Activated T-cell treated with anti-CD3 and anti-CD28 coated beads, Interleukin-2, amount 50 U/mL, for 4 hours (primary cell): ENCODE measurements at regions not wholly inside any gene's neighbourhood (a gene's known extent, or its start where the extent isn't known, plus 50 kb on each side); places are given as distances from the start of the nearest gene placed in this dataset.

Source experiments
- ATAC-seq, 2 donors: fragments of 200-7000 bp; cut with Tn5 transposase; one replicate each; pipeline ENCODE4 v1.10.0; 2021
- DNase-seq: peaks from one replicate; pipeline ENCODE4 v3.0.0-alpha.2; 2020
- H3K27me3 Mint-ChIP-seq: one replicate; pipeline ENCODE4 v1.8.0; 2021; ENCODE audit warnings: low read depth, mixed read lengths
- H3K36me3 Mint-ChIP-seq: one replicate; pipeline ENCODE4 v1.8.0; 2022; ENCODE audit warnings: mixed read lengths; ENCODE audit not compliant: insufficient read depth
- H3K4me1 Mint-ChIP-seq: one replicate; pipeline ENCODE4 v1.8.0; 2021; ENCODE audit warnings: low read depth, mixed read lengths
- H3K4me3 Mint-ChIP-seq: one replicate; pipeline ENCODE4 v1.8.0; 2021; ENCODE audit warnings: mild to moderate bottlenecking, moderate library complexity, mixed read lengths
- H3K9me3 Mint-ChIP-seq: one replicate; pipeline ENCODE4 v1.8.0; 2021; ENCODE audit warnings: mixed read lengths

- H3K4me3 Mint-ChIP-seq = no peak overlapping the region
- DNase-seq = no peak
- no peaks in the 10 kb centered on the region for H3K36me3 Mint-ChIP-seq
- peaks cover 6% of the 10 kb centered on the region for H3K9me3 Mint-ChIP-seq
- no peaks in the 10 kb centered on the region for H3K4me1 Mint-ChIP-seq
- ATAC-seq = no peak
- no peaks in the 10 kb centered on the region for H3K27me3 Mint-ChIP-seq
These were observed 679.4 kb downstream of the TNS3 start for GRCh38 chr7:46902463-46902862.

GRCh38 chr7:46900312-46901263 is 681.3 kb downstream of the TNS3 start:
- H3K9me3 Mint-ChIP-seq = peaks cover 10% of the 10 kb centered on the region
- H3K4me3 Mint-ChIP-seq = no peak overlapping the region

GRCh38 chr7:46897381-46897780 is 684.5 kb downstream of the TNS3 start:
- no peak for DNase-seq
- Mint-ChIP-seq H3K36me3 (no peaks in the 10 kb centered on the region), H3K9me3 (peaks cover 11% of the 10 kb centered on the region), H3K4me3 (no peak overlapping the region), H3K4me1 (no peaks in the 10 kb centered on the region), H3K27me3 (no peaks in the 10 kb centered on the region)
- ATAC-seq = no peak

More at GRCh38 chr7:46900312-46901263, 681.3 kb downstream of the TNS3 start:
- ATAC-seq (no peak), DNase-seq (no peak)
- Mint-ChIP-seq H3K4me1 (no peaks in the 10 kb centered on the region), H3K27me3 (no peaks in the 10 kb centered on the region), H3K36me3 (no peaks in the 10 kb centered on the region)

- no peak for ATAC-seq
- no peaks in the 10 kb centered on the region for H3K36me3 Mint-ChIP-seq
- no peak for DNase-seq
- no peaks in the 10 kb centered on the region for H3K4me1 Mint-ChIP-seq
- H3K9me3 Mint-ChIP-seq = peaks cover 23% of the 10 kb centered on the region
- no peak overlapping the region for H3K4me3 Mint-ChIP-seq
- H3K27me3 Mint-ChIP-seq = peaks cover 2% of the 10 kb centered on the region
These were observed 695.1 kb downstream of the TNS3 start for GRCh38 chr7:46886669-46887374.

- peaks cover 19% of the 10 kb centered on the region for H3K9me3 Mint-ChIP-seq
- no peak for ATAC-seq
- no peak overlapping the region for H3K4me3 Mint-ChIP-seq
- H3K27me3 Mint-ChIP-seq = peaks cover 2% of the 10 kb centered on the region
- DNase-seq = no peak
- H3K4me1 Mint-ChIP-seq = no peaks in the 10 kb centered on the region
- no peaks in the 10 kb centered on the region for H3K36me3 Mint-ChIP-seq
These were observed 696.7 kb downstream of the TNS3 start for GRCh38 chr7:46885167-46885566.

- DNase-seq (no peak), ATAC-seq (no peak)
- H3K36me3 Mint-ChIP-seq = no peaks in the 10 kb centered on the region
- no peak overlapping the region for H3K4me3 Mint-ChIP-seq
- no peaks in the 10 kb centered on the region for H3K27me3 Mint-ChIP-seq
- no peaks in the 10 kb centered on the region for H3K4me1 Mint-ChIP-seq
- H3K9me3 Mint-ChIP-seq = peaks cover 11% of the 10 kb centered on the region
These were observed 700.3 kb downstream of the TNS3 start for GRCh38 chr7:46881507-46882127.

- Mint-ChIP-seq H3K27me3 (no peaks in the 10 kb centered on the region), H3K9me3 (peaks cover 11% of the 10 kb centered on the region), H3K36me3 (no peaks in the 10 kb centered on the region), H3K4me3 (no peak overlapping the region), H3K4me1 (no peaks in the 10 kb centered on the region)
- DNase-seq = no peak
- no peak for ATAC-seq
These were observed 701.3 kb downstream of the TNS3 start for GRCh38 chr7:46880508-46881196.

- H3K4me1 Mint-ChIP-seq = no peaks in the 10 kb centered on the region
These were observed 702.1 kb downstream of the TNS3 start for GRCh38 chr7:46879783-46880182.

GRCh38 chr7:46871516-46871915 is 710.4 kb downstream of the TNS3 start:
- Mint-ChIP-seq H3K36me3 (no peaks in the 10 kb centered on the region), H3K27me3 (no peaks in the 10 kb centered on the region), H3K4me1 (no peaks in the 10 kb centered on the region), H3K9me3 (peaks cover 2% of the 10 kb centered on the region), H3K4me3 (no peak overlapping the region)
- ATAC-seq (no peak), DNase-seq (no peak)

More at GRCh38 chr7:46879783-46880182, 702.1 kb downstream of the TNS3 start:
- Mint-ChIP-seq H3K36me3 (no peaks in the 10 kb centered on the region), H3K4me3 (no peak overlapping the region), H3K9me3 (peaks cover 11% of the 10 kb centered on the region), H3K27me3 (no peaks in the 10 kb centered on the region)
- ATAC-seq (no peak), DNase-seq (no peak)

- H3K4me3 Mint-ChIP-seq = no peak overlapping the region
- no peak for ATAC-seq
- no peaks in the 10 kb centered on the region for H3K9me3 Mint-ChIP-seq
- DNase-seq = no peak
- no peaks in the 10 kb centered on the region for H3K4me1 Mint-ChIP-seq
- H3K36me3 Mint-ChIP-seq = no peaks in the 10 kb centered on the region
- no peaks in the 10 kb centered on the region for H3K27me3 Mint-ChIP-seq
These were observed 717.2 kb downstream of the TNS3 start for GRCh38 chr7:46864716-46865115.

- H3K9me3 Mint-ChIP-seq = no peaks in the 10 kb centered on the region
- H3K4me1 Mint-ChIP-seq = no peaks in the 10 kb centered on the region
- no peaks in the 10 kb centered on the region for H3K27me3 Mint-ChIP-seq
- DNase-seq = no peak
- H3K4me3 Mint-ChIP-seq = no peak overlapping the region
- no peak for ATAC-seq
- no peaks in the 10 kb centered on the region for H3K36me3 Mint-ChIP-seq
These were observed 721.9 kb downstream of the TNS3 start for GRCh38 chr7:46859963-46860475.

- Mint-ChIP-seq H3K27me3 (no peaks in the 10 kb centered on the region), H3K4me1 (no peaks in the 10 kb centered on the region), H3K9me3 (no peaks in the 10 kb centered on the region)
These were observed 726.1 kb downstream of the TNS3 start for GRCh38 chr7:46855851-46856250.

GRCh38 chr7:46854958-46855473 is 726.9 kb downstream of the TNS3 start:
- Mint-ChIP-seq H3K27me3 (no peaks in the 10 kb centered on the region), H3K4me3 (no peak overlapping the region), H3K36me3 (no peaks in the 10 kb centered on the region), H3K4me1 (no peaks in the 10 kb centered on the region), H3K9me3 (no peaks in the 10 kb centered on the region)
- ATAC-seq = no peak
- no peak for DNase-seq

More at GRCh38 chr7:46855851-46856250, 726.1 kb downstream of the TNS3 start:
- DNase-seq (no peak), ATAC-seq (no peak)
- H3K36me3 Mint-ChIP-seq = no peaks in the 10 kb centered on the region
- H3K4me3 Mint-ChIP-seq = no peak overlapping the region

- H3K36me3 Mint-ChIP-seq = no peaks in the 10 kb centered on the region
These were observed 728.5 kb downstream of the TNS3 start for GRCh38 chr7:46853451-46853850.

More at GRCh38 chr7:46853451-46853850, 728.5 kb downstream of the TNS3 start:
- Mint-ChIP-seq H3K27me3 (no peaks in the 10 kb centered on the region), H3K4me3 (no peak overlapping the region), H3K4me1 (no peaks in the 10 kb centered on the region), H3K9me3 (no peaks in the 10 kb centered on the region)
- ATAC-seq (no peak), DNase-seq (no peak)
